ENCODE measurements at regions not wholly inside any gene's neighbourhood (a gene's known extent, or its start where the extent isn't known, plus 50 kb on each side); places are given as distances from the start of the nearest gene placed in this dataset.

DNA sequence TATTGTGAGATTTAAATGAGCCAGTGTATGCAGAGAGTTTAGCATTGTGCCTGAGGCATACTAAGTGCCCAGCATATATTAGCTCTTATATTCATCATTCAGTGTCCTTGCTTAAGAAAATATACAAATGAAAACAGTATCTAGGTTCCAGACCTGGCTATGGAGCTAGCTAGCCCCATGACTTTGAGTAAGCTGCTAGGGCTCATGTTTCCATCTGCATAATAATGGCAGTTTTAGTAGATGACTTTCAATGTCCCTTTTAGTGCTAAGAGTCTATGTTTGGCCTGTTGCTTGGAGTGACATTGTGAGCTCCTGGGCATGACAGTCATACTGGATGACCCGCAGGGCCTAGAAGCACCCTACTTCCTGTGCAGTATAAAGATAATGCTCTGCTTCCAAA lies 435.3 kb downstream of the ZIC3 start:
- Histone ChIP-seq H3K9ac (ENCODE audit: low read length) (no peak overlapping the region), H3K36me3 (ENCODE audit: insufficient read depth, low read length) (no peaks in the 10 kb centered on the region), H3K9me2 (ENCODE audit: low read depth, low read length) (no peaks in the 10 kb centered on the region), H4K20me1 (ENCODE audit: insufficient read depth, low read length) (no peaks in the 10 kb centered on the region), H3K4me2 (ENCODE audit: low read length) (no peak overlapping the region), H3K4me1 (ENCODE audit: insufficient read depth, low read length, severe bottlenecking) (no peaks in the 10 kb centered on the region), H3K79me2 (ENCODE audit: insufficient read depth, low read length) (no peaks in the 10 kb centered on the region), H3K4me3 (ENCODE audit: low read depth, low read length, poor library complexity, severe bottlenecking) (no peak overlapping the region), H2AFZ (ENCODE audit: low read length) (no peak overlapping the region), H3K27ac (ENCODE audit: low read depth, low read length, poor library complexity, severe bottlenecking) (no peak overlapping the region), H3K9me3 (ENCODE audit: low read length) (no peaks in the 10 kb centered on the region), H3F3A (ENCODE audit: insufficient read depth, low read length) (no peaks in the 10 kb centered on the region), H3K27me3 (ENCODE audit: insufficient read depth, low read length) (no peaks in the 10 kb centered on the region)
- no peak for TF ChIP-seq EZH2 (IDR thresholded peaks at IDR 0.05; ENCODE audit: borderline replicate concordance, low read length)
- TF ChIP-seq, protein P1, sequence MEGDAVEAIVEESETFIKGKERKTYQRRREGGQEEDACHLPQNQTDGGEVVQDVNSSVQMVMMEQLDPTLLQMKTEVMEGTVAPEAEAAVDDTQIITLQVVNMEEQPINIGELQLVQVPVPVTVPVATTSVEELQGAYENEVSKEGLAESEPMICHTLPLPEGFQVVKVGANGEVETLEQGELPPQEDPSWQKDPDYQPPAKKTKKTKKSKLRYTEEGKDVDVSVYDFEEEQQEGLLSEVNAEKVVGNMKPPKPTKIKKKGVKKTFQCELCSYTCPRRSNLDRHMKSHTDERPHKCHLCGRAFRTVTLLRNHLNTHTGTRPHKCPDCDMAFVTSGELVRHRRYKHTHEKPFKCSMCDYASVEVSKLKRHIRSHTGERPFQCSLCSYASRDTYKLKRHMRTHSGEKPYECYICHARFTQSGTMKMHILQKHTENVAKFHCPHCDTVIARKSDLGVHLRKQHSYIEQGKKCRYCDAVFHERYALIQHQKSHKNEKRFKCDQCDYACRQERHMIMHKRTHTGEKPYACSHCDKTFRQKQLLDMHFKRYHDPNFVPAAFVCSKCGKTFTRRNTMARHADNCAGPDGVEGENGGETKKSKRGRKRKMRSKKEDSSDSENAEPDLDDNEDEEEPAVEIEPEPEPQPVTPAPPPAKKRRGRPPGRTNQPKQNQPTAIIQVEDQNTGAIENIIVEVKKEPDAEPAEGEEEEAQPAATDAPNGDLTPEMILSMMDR (IDR thresholded peaks at IDR 0.05; ENCODE audit: low read length), result no peak

DNA sequence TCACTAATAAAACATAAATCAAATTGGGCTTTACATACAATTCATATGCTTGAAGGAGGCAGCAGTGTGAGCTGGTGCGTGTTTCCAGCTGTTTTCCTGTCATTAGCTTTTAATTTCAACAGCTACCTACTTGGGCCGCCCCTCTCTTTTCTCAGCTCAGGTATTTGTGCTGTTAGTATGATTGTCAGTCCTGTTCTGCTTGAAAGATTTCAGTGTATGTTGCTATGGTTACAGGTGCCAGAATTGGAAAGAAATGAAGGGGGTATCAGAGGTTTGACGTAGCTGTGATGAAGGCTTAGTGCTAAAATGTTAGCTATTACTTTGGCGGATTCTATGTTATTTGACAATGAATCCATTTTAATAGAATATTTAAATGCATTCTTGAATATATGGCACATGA lies 440.3 kb downstream of the ZIC3 start:
- TF ChIP-seq, protein P1 (IDR thresholded peaks at IDR 0.05; ENCODE audit: low read length), result no peak
- TF ChIP-seq EZH2 (IDR thresholded peaks at IDR 0.05; ENCODE audit: borderline replicate concordance, low read length), result no peak
- no peaks in the 10 kb centered on the region for H3K27me3 ChIP-seq (ENCODE audit: insufficient read depth, low read length)
- no peak overlapping the region for H3K4me2 ChIP-seq (ENCODE audit: low read length)
- H3K4me1 ChIP-seq (ENCODE audit: insufficient read depth, low read length, severe bottlenecking), result no peaks in the 10 kb centered on the region
- H3K36me3 ChIP-seq (ENCODE audit: insufficient read depth, low read length), result no peaks in the 10 kb centered on the region
- H3K79me2 ChIP-seq (ENCODE audit: insufficient read depth, low read length), result no peaks in the 10 kb centered on the region
- no peak overlapping the region for H2AFZ ChIP-seq (ENCODE audit: low read length)
- H3F3A ChIP-seq (ENCODE audit: insufficient read depth, low read length), result no peaks in the 10 kb centered on the region
- no peaks in the 10 kb centered on the region for H3K9me3 ChIP-seq (ENCODE audit: low read length)
- H4K20me1 ChIP-seq (ENCODE audit: insufficient read depth, low read length), result no peaks in the 10 kb centered on the region
- no peaks in the 10 kb centered on the region for H3K9me2 ChIP-seq (ENCODE audit: low read depth, low read length)
- no peak overlapping the region for H3K27ac ChIP-seq (ENCODE audit: low read depth, low read length, poor library complexity, severe bottlenecking)
- no peak overlapping the region for H3K4me3 ChIP-seq (ENCODE audit: low read depth, low read length, poor library complexity, severe bottlenecking)
- no peak overlapping the region for H3K9ac ChIP-seq (ENCODE audit: low read length)

DNA sequence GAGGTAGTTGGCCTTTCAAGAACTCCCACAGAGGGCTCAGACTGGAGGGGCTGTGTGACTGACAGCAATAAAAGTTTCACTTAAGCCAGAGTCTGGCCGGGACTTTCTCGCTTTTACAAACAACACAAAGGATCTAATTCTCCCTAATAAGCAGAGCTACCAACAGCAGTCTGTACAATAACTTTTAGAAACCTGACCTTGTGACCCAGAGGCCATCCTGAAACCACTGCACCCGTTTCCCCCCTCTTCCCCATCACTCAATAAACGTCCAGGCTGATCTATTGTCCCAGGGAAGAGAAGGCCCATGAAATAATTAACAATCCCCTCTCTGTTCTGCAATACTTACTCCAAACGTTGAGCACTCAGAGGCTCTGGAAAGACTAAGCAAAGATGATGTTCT lies 442.4 kb downstream of the ZIC3 start:
- H3K4me1 ChIP-seq (ENCODE audit: insufficient read depth, low read length, severe bottlenecking), result no peaks in the 10 kb centered on the region
- H3K9me3 ChIP-seq (ENCODE audit: low read length), result no peaks in the 10 kb centered on the region
- no peaks in the 10 kb centered on the region for H3F3A ChIP-seq (ENCODE audit: insufficient read depth, low read length)
- H3K4me2 ChIP-seq (ENCODE audit: low read length), result no peak overlapping the region
- H3K27ac ChIP-seq (ENCODE audit: low read depth, low read length, poor library complexity, severe bottlenecking), result no peak overlapping the region
- no peak overlapping the region for H2AFZ ChIP-seq (ENCODE audit: low read length)
- no peaks in the 10 kb centered on the region for H3K36me3 ChIP-seq (ENCODE audit: insufficient read depth, low read length)
- H3K9me2 ChIP-seq (ENCODE audit: low read depth, low read length), result no peaks in the 10 kb centered on the region
- no peak overlapping the region for H3K9ac ChIP-seq (ENCODE audit: low read length)
- H3K79me2 ChIP-seq (ENCODE audit: insufficient read depth, low read length), result no peaks in the 10 kb centered on the region
- TF ChIP-seq EZH2 (IDR thresholded peaks at IDR 0.05; ENCODE audit: borderline replicate concordance, low read length), result no peak
- TF ChIP-seq, protein P1 (IDR thresholded peaks at IDR 0.05; ENCODE audit: low read length), result no peak
- no peaks in the 10 kb centered on the region for H3K27me3 ChIP-seq (ENCODE audit: insufficient read depth, low read length)
- no peak overlapping the region for H3K4me3 ChIP-seq (ENCODE audit: low read depth, low read length, poor library complexity, severe bottlenecking)
- H4K20me1 ChIP-seq (ENCODE audit: insufficient read depth, low read length), result no peaks in the 10 kb centered on the region
